Endothelial cell of umbilical vein (primary cell): ENCODE measurements at regions not wholly inside any gene's neighbourhood (a gene's known extent, or its start where the extent isn't known, plus 50 kb on each side); places are given as distances from the start of the nearest gene placed in this dataset.

ENCODE experiments used
- BruUV-seq: library from RNA; stranded (reverse); fragments of 400-500 nt; replicated peaks from 2 replicates; lab custom pipeline; 2021; lab: Mats Ljungman, UMichigan
- CTCF ChIA-PET: fragments of 300-600, 350-600 bp; sonication (Branson Sonifier 250); formaldehyde crosslinking; loops from one replicate; lab custom pipeline; 2021; ENCODE audit warnings: antibody characterized with exemption, inconsistent platforms; lab: Charles Lee
- POLR2A ChIA-PET: fragments of 300-600, 350-600 bp; sonication (Branson Sonifier 250); formaldehyde crosslinking; loops from one replicate; lab custom pipeline; 2021; ENCODE audit warnings: antibody characterized with exemption, inconsistent platforms; lab: Charles Lee
- DNase-seq: peaks from one replicate; pipeline ENCODE4 v3.0.0-alpha.2; 2011; ENCODE audit warnings: low read depth, low spot score
- FAIRE-seq: peaks from 2 replicates; lab custom pipeline; 2011; peaks lifted over from hg19 to GRCh38; lab: Jason Lieb, UNC
- H2AFZ ChIP-seq: 2 replicates; pipeline ENCODE4 v1.6.0; 2012; ENCODE audit warnings: low read depth, low read length, control low read depth, inconsistent platforms
- H3K27ac ChIP-seq: 2 replicates; pipeline ENCODE4 v1.5.1; 2011; ENCODE audit warnings: low read depth, mild to moderate bottlenecking, control low read depth, low read length, moderate library complexity; ENCODE audit not compliant: insufficient read depth
- H3K27me3 ChIP-seq, 2 experiments: 2 replicates each; pipeline versions ENCODE4 v1.6.0 to v1.6.1; 2011; ENCODE audit warnings: low read length in 2 of 2, mixed read lengths in 1 of 2; ENCODE audit not compliant: control insufficient read depth in 2 of 2, insufficient read depth in 2 of 2
- H3K36me3 ChIP-seq, 2 experiments: 2 replicates in 1 of 2; 3 replicates in 1 of 2; pipeline ENCODE4 v1.5.1; 2011; ENCODE audit warnings: low read length in 2 of 2, mild to moderate bottlenecking in 1 of 2, moderate library complexity in 1 of 2; ENCODE audit not compliant: control insufficient read depth in 2 of 2, insufficient read depth in 2 of 2; ENCODE audit errors: extremely low read depth in 1 of 2
- H3K4me1 ChIP-seq: 3 replicates; pipeline ENCODE4 v1.5.1; 2011; ENCODE audit warnings: mild to moderate bottlenecking, low read length; ENCODE audit not compliant: control insufficient read depth, insufficient read depth; ENCODE audit errors: extremely low read depth
- H3K4me2 ChIP-seq: 2 replicates; pipeline ENCODE4 v1.6.1; 2011; ENCODE audit warnings: low read length, control low read depth, mixed read lengths; ENCODE audit not compliant: insufficient read depth
- H3K4me3 ChIP-seq, 3 experiments: fragments of 200-600 bp in 1 of 3; sonication (generic), shearing (Covaris generic) in 1 of 3; replicated peaks in 1 of 3; 2 replicates each; pipeline ENCODE4 v1.5.1; 2011 to 2016; ENCODE audit warnings: control low read depth in 3 of 3, low read length in 3 of 3, mild to moderate bottlenecking in 2 of 3, inconsistent platforms in 1 of 3, low read depth in 1 of 3, moderate library complexity in 1 of 3; ENCODE audit not compliant: insufficient read depth in 1 of 3
- H3K79me2 ChIP-seq: 2 replicates; pipeline ENCODE4 v1.6.0; 2012; ENCODE audit warnings: low read length, inconsistent platforms; ENCODE audit not compliant: control insufficient read depth, insufficient read depth
- H3K9ac ChIP-seq: replicated peaks from 2 replicates; pipeline ENCODE3; 2011; ENCODE audit warnings: low read length, control low read depth; ENCODE audit not compliant: insufficient read depth; ENCODE audit errors: extremely low read depth
- H3K9me1 ChIP-seq: replicated peaks from 3 replicates; pipeline ENCODE4 v1.6.0; 2011; ENCODE audit warnings: mild to moderate bottlenecking, low read length; ENCODE audit not compliant: control insufficient read depth, insufficient read depth; ENCODE audit errors: extremely low read depth
- H3K9me3 ChIP-seq: replicated peaks from 2 replicates; pipeline ENCODE4 v1.5.1; 2012; ENCODE audit warnings: low read length, inconsistent platforms; ENCODE audit not compliant: control insufficient read depth, insufficient read depth
- H4K20me1 ChIP-seq: replicated peaks from 2 replicates; pipeline ENCODE3; 2011; ENCODE audit warnings: mild to moderate bottlenecking, low read length; ENCODE audit not compliant: control insufficient read depth, insufficient read depth; ENCODE audit errors: extremely low read depth
- CTCF ChIP-seq, 2 donors: IDR thresholded peaks; 1 replicate in 1 of 2; 2 replicates in 1 of 2; pipeline ENCODE4 v1.5.1; 2011; ENCODE audit warnings: low read length in 2 of 2, mild to moderate bottlenecking in 2 of 2, moderate library complexity in 2 of 2, control low read depth in 1 of 2, inconsistent platforms in 1 of 2, low read depth in 1 of 2; ENCODE audit not compliant: insufficient read depth in 1 of 2; ENCODE audit errors: extremely low read depth in 1 of 2
- EZH2 ChIP-seq: IDR thresholded peaks from 2 replicates; pipeline ENCODE4 v1.6.1; 2012; ENCODE audit warnings: borderline replicate concordance, low read depth, mild to moderate bottlenecking, moderate library complexity, low read length, inconsistent platforms; ENCODE audit not compliant: severe bottlenecking
- GATA2 ChIP-seq: IDR thresholded peaks from 2 replicates; pipeline ENCODE4 v1.7.0; 2011; ENCODE audit warnings: low read depth, mild to moderate bottlenecking, moderate library complexity, mixed read lengths, low read length; ENCODE audit not compliant: insufficient read length, insufficient read depth
- JUN ChIP-seq: IDR thresholded peaks from 2 replicates; pipeline ENCODE4 v1.6.1; 2011; ENCODE audit warnings: borderline replicate concordance, low read depth; ENCODE audit not compliant: insufficient read length, insufficient read depth
- MAX ChIP-seq: IDR thresholded peaks from 2 replicates; pipeline ENCODE4 v1.6.1; 2011; ENCODE audit not compliant: insufficient read depth, insufficient read length
- POLR2AphosphoS5 ChIP-seq: IDR thresholded peaks from 2 replicates; pipeline ENCODE4 v1.6.1; 2012; ENCODE audit warnings: low read depth, mild to moderate bottlenecking, control low read depth, low read length, moderate library complexity; ENCODE audit not compliant: insufficient read depth
- dilution Hi-C: fragments of 300-500 bp; cut with MboI; formaldehyde crosslinking; loops from one replicate; pipeline ENCODE4 v1.15.0; 2019; ENCODE audit warnings: low sequenced_read_pairs; ENCODE audit not compliant: extremely low pct_ligation_motif_present
- intact Hi-C: fragments of 100-400 bp; cut with micrococcal nuclease; formaldehyde crosslinking; loops from one replicate; pipeline ENCODE4 v1.10.0; 2022

- CTCF ChIA-PET, result interaction anchor here (1.3 kb wide), 1 partner anchor 15 kb away, joined by 3 read pairs; no protein-coding TSS in a partner anchor
- H3K79me2 ChIP-seq, result no peaks in the 10 kb centered on the region
- H3K4me3 ChIP-seq, result no peak overlapping the region
- H3K4me2 ChIP-seq, result no peak overlapping the region
- no peaks in the 10 kb centered on the region for H3K9me3 ChIP-seq
- intact Hi-C loops, result no loop called here
- H3K4me1 ChIP-seq, result no peaks in the 10 kb centered on the region
- dilution Hi-C loops, result no loop called here
- H3K9me1 ChIP-seq, result no peaks in the 10 kb centered on the region
- H3K27me3 ChIP-seq, result peaks cover 3 to 4% of the 10 kb centered on the region in 2 experiments
- DNase-seq (no peak), FAIRE-seq (no peak)
- no TSS peak for BruUV-seq
- no peak overlapping the region for H2AFZ ChIP-seq
- no peak overlapping the region for H3K9ac ChIP-seq
- H3K27ac ChIP-seq, result no peak overlapping the region
- H3K36me3 ChIP-seq, result no peaks in the 10 kb centered on the region
- POLR2A ChIA-PET, result no interaction called here
- H4K20me1 ChIP-seq, result no peaks in the 10 kb centered on the region
- no peak for TF ChIP-seq EZH2
- no peak for TF ChIP-seq MAX
- TF ChIP-seq CTCF (IDR thresholded peaks at IDR 0.05; ENCODE audit: extremely low read depth in 1 of 2, insufficient read depth in 1 of 2, low read depth in 1 of 2, low read length in 2 of 2), result no peak
- TF ChIP-seq POLR2AphosphoS5, result no peak
- no peak for TF ChIP-seq GATA2
- no peak for TF ChIP-seq JUN
Observed at GRCh38 chr13:50575138-50575537, 268.4 kb downstream of the DLEU7 start.
